Pancreas (tissue), 10 donors: ENCODE measurements at regions not wholly inside any gene's neighbourhood (a gene's known extent, or its start where the extent isn't known, plus 50 kb on each side); places are given as distances from the start of the nearest gene placed in this dataset.
"Not testable (repeated sequence)": the region's sequence is repeated elsewhere in the genome, so short reads cannot be mapped to it uniquely, and the experiment has no call there.

Experiments used
- ATAC-seq, 4 donors: fragments of 200-7000 bp; cut with Tn5 transposase; one replicate each; pipeline versions ENCODE4 v1.8.0 to v1.9.1; 2020; ENCODE audit warnings: mild to moderate bottlenecking in 4 of 4, moderate library complexity in 4 of 4
- DNase-seq, 6 donors: peaks; one replicate each; pipeline ENCODE4 v3.0.0-alpha.2; 2020
- FAIRE-seq: peaks from 2 replicates; lab custom pipeline; 2012; peaks lifted over from hg19 to GRCh38; lab: Jason Lieb, UNC
- H3K27ac ChIP-seq, 4 donors: fragments of 200-600 bp; sonication (generic); 1 replicate in 3 of 4; 2 replicates in 1 of 4; pipeline versions ENCODE4 v1.5.0 to v1.8.0; 2020
- H3K27me3 ChIP-seq, 4 donors: fragments of 200-600 bp; one replicate each; pipeline ENCODE4 v1.8.0; 2021
- H3K36me3 ChIP-seq, 3 donors: fragments of 200-600 bp; sonication (generic) in 1 of 3; one replicate each; pipeline versions ENCODE4 v1.5.0 to v1.8.0; 2020 to 2021
- H3K4me1 ChIP-seq, 3 donors: fragments of 200-600 bp; one replicate each; pipeline ENCODE4 v1.8.0; 2021
- H3K4me3 ChIP-seq, 4 donors: fragments of 200-600 bp; sonication (generic) in 2 of 4; one replicate each; pipeline versions ENCODE4 v1.5.0 to v1.8.0; 2020 to 2021
- H3K9me3 ChIP-seq, 4 donors: fragments of 200-600 bp; one replicate each; pipeline ENCODE4 v1.8.0; 2021
- CTCF ChIP-seq, 4 donors: fragments of 200-600 bp; sonication (generic) in 3 of 4; IDR thresholded peaks; one replicate each; pipeline versions ENCODE4 v1.5.0 to v1.8.0; 2021; ENCODE audit warnings: antibody characterized with exemption in 4 of 4
- WGBS, 2 donors: extraction: QIAGEN DNeasy Blood & Tissue Kit; methylation state at CpG; one replicate each; pipeline ENCODE4 v1.1.7; 2013; 5-methylcytosine and 5-hydroxymethylcytosine counted together
- intact Hi-C, 3 donors: fragments of 100-400 bp; cut with DNase I; formaldehyde crosslinking; loops; one replicate each; pipeline versions ENCODE4 v1.11.1 to v1.14.2; 2022
- donor health status: healthy with polysubstance abuse.
- donor health status: DM: no; HTN: no; CAD: no; lungs with moderate emphysema.
- donor health status: DM: no; HTN: no; CAD: no.
- donor health status: control.
- donor health status: control.
- donor health status: Bipolar disorder and iron deficiency.
- donor health status: DM: yes; HTN: yes; CAD: no.
- donor health status: DM: no; HTN: no; CAD: no.
- donor health status: DM: no; HTN: no; CAD: no.
- donor health status: DM: yes; HTN: yes; CAD: no.

- no peaks in the 10 kb centered on the region for H3K9me3 ChIP-seq
- H3K4me1 ChIP-seq, result no peaks in the 10 kb centered on the region
- ATAC-seq (no peak), FAIRE-seq (no peak), DNase-seq (no peak)
- TF ChIP-seq CTCF (IDR thresholded peaks at IDR 0.05), result no peak
- intact Hi-C loops, result no loop called here
- no peak overlapping the region for H3K4me3 ChIP-seq
- H3K36me3 ChIP-seq, result no peaks in the 10 kb centered on the region
- no peak overlapping the region for H3K27ac ChIP-seq
- no peaks in the 10 kb centered on the region for H3K27me3 ChIP-seq
These were observed 1272.7 kb downstream of the NSUN3 start for GRCh38 chr3:95335517-95335916.

GRCh38 chr3:95338446-95338845 is 1275.6 kb downstream of the NSUN3 start:
- ATAC-seq, result no peak
- FAIRE-seq, result peak; percentile 32
- no peak for DNase-seq
- H3K27ac ChIP-seq, result no peak overlapping the region
- H3K9me3 ChIP-seq, result no peaks in the 10 kb centered on the region
- WGBS, 2 donors, result 70 to 75% methylated on average over 1 of the region's 1 CpG
- no peaks in the 10 kb centered on the region for H3K36me3 ChIP-seq
- TF ChIP-seq CTCF (IDR thresholded peaks at IDR 0.05), result no peak
- H3K4me3 ChIP-seq, result no peak overlapping the region
- intact Hi-C loops, result no loop called here
- no peaks in the 10 kb centered on the region for H3K27me3 ChIP-seq
- no peaks in the 10 kb centered on the region for H3K4me1 ChIP-seq

- TF ChIP-seq CTCF (IDR thresholded peaks at IDR 0.05), result no peak
- DNase-seq (peak in 1 of 6 donors; percentile 19), FAIRE-seq (no peak), ATAC-seq (peak; percentile 28 to 75 (median 64))
- 18 to 20% methylated on average over 8 of the region's 8 CpGs for WGBS, 2 donors
- no peaks in the 10 kb centered on the region for H3K9me3 ChIP-seq
- no peaks in the 10 kb centered on the region for H3K36me3 ChIP-seq
- no peak overlapping the region for H3K27ac ChIP-seq
- no peak overlapping the region for H3K4me3 ChIP-seq
- H3K27me3 ChIP-seq, result no peaks in the 10 kb centered on the region
- H3K4me1 ChIP-seq, result no peaks in the 10 kb centered on the region
- intact Hi-C loops, result no loop called here
These were observed 1278.5 kb downstream of the NSUN3 start for GRCh38 chr3:95341314-95341713.

- TF ChIP-seq CTCF (IDR thresholded peaks at IDR 0.05), result no peak
- DNase-seq, result no peak
- WGBS, 2 donors, result 34 to 41% methylated on average over 4 of the region's 4 CpGs
- Histone ChIP-seq H3K27me3 (no peaks in the 10 kb centered on the region), H3K4me1 (no peaks in the 10 kb centered on the region), H3K9me3 (no peaks in the 10 kb centered on the region), H3K27ac (no peak overlapping the region), H3K4me3 (no peak overlapping the region), H3K36me3 (no peaks in the 10 kb centered on the region)
- intact Hi-C loops, result no loop called here
- peak; percentile 74 for FAIRE-seq
- ATAC-seq, result no peak
These were observed 1280.4 kb downstream of the NSUN3 start for GRCh38 chr3:95343228-95343627.

- 85 to 94% methylated on average over 1 of the region's 1 CpG for WGBS, 2 donors
- Histone ChIP-seq H3K27me3 (no peaks in the 10 kb centered on the region), H3K9me3 (no peaks in the 10 kb centered on the region), H3K4me3 (no peak overlapping the region), H3K36me3 (no peaks in the 10 kb centered on the region), H3K4me1 (no peaks in the 10 kb centered on the region), H3K27ac (no peak overlapping the region)
- ATAC-seq, result no peak
- DNase-seq, result no peak
- FAIRE-seq, result no peak
- intact Hi-C loops, result no loop called here
- no peak for TF ChIP-seq CTCF (IDR thresholded peaks at IDR 0.05)
These were observed 1280.9 kb downstream of the NSUN3 start for GRCh38 chr3:95343767-95344166.

GRCh38 chr3:95347936-95348335 is 1285.1 kb downstream of the NSUN3 start:
- H3K4me1 ChIP-seq, FAIRE-seq, H3K27me3 ChIP-seq, ATAC-seq, H3K27ac ChIP-seq, H3K9me3 ChIP-seq, DNase-seq, H3K4me3 ChIP-seq, H3K36me3 ChIP-seq, intact Hi-C loops: not testable (repeated sequence)
- 34% methylated on average over 4 of the region's 4 CpGs for WGBS, 2 donors
